ENCODE measurements at regions not wholly inside any gene's neighbourhood (a gene's known extent, or its start where the extent isn't known, plus 50 kb on each side); places are given as distances from the start of the nearest gene placed in this dataset.

DNA sequence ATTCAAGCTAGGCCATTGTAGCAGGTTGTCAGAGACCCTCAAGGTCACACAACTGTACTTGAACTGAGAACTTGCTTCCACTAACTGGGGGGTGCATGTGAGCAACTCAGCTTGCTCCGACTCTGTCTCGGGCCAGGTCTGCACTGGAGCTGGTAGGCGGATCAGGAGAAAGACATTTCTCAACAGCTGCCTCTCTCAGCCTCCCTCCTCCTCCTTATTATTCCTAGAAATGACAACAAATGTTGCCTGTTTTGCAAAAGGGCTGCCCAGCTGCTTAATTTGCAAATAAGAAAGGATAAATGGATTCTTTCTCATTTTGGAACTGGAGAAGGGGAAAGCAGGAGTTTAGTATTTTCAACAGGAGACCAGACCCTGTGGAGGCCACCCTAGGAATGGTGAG is 140.5 kb downstream of the RHOU start:
- no peak overlapping the region for H3K4me3 ChIP-seq (ENCODE audit: low read depth, poor library complexity, severe bottlenecking)
- intact Hi-C loops (cut with DNase I; ENCODE audit: low total_unique reads) = no loop called here
- WGBS, 2 donors = 72 to 87% methylated on average over 3 of the region's 3 CpGs
- TF ChIP-seq POLR2A (IDR thresholded peaks at IDR 0.05) = no peak
- TF ChIP-seq, protein P1, sequence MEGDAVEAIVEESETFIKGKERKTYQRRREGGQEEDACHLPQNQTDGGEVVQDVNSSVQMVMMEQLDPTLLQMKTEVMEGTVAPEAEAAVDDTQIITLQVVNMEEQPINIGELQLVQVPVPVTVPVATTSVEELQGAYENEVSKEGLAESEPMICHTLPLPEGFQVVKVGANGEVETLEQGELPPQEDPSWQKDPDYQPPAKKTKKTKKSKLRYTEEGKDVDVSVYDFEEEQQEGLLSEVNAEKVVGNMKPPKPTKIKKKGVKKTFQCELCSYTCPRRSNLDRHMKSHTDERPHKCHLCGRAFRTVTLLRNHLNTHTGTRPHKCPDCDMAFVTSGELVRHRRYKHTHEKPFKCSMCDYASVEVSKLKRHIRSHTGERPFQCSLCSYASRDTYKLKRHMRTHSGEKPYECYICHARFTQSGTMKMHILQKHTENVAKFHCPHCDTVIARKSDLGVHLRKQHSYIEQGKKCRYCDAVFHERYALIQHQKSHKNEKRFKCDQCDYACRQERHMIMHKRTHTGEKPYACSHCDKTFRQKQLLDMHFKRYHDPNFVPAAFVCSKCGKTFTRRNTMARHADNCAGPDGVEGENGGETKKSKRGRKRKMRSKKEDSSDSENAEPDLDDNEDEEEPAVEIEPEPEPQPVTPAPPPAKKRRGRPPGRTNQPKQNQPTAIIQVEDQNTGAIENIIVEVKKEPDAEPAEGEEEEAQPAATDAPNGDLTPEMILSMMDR (IDR thresholded peaks at IDR 0.05) = no peak
- peak in 1 of 2 donors; percentile 71 for DNase-seq (ENCODE audit: low spot score in 2 of 2)

DNA sequence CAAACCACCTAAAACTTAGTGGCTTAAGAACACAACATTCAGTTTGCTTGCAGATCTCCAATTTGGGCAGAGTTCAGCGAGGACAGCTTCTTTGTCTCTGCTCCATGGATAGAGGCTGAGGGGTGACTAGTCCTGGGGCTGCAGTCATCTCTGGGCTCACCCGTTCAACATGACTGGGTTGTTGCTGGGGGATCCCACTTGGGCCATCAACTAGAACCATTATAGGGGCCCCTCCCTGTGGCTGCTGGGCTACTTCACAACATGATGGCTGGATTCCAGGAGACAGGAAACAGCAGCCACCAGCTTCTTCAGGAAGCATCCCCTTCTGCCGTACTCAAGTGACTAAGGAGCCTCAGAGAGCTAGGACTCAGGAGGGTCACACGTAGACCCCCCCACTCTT is 140.9 kb downstream of the RHOU start:
- peak in 1 of 2 donors; percentile 74 for DNase-seq (ENCODE audit: low spot score in 2 of 2)
- no peak overlapping the region for H3K4me3 ChIP-seq (ENCODE audit: low read depth, poor library complexity, severe bottlenecking)
- intact Hi-C loops (cut with DNase I; ENCODE audit: low total_unique reads) = no loop called here
- TF ChIP-seq, protein P1 (IDR thresholded peaks at IDR 0.05) = no peak
- WGBS, 2 donors = 72 to 79% methylated on average over 4 of the region's 4 CpGs

DNA sequence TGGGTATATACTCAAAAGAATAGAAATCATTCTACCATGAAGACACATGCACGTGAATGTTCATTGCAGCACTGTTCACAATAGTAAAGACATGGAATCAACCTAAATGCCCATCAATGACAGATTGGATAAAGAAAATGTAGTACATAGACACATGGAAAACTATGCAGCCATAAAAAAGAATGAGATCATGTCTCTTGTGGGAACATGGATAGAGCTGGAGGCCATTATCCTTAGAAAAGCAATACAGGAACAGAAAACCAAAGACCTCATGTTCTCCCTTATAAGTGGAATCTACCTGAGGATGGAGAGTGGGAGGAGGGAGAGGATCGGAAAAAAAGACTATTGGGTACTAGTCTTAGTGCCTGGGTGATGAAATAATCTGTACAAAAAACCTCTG is 143.9 kb downstream of the RHOU start:
- intact Hi-C loops (cut with DNase I; ENCODE audit: low total_unique reads) = no loop called here
- DNase-seq (ENCODE audit: low spot score in 2 of 2) = no peak
- H3K4me3 ChIP-seq (ENCODE audit: low read depth, poor library complexity, severe bottlenecking) = no peak overlapping the region
- TF ChIP-seq, protein P1 (IDR thresholded peaks at IDR 0.05) = no peak
- TF ChIP-seq POLR2A (IDR thresholded peaks at IDR 0.05) = no peak
- 91 to 94% methylated on average over 2 of the region's 2 CpGs for WGBS, 2 donors

DNA sequence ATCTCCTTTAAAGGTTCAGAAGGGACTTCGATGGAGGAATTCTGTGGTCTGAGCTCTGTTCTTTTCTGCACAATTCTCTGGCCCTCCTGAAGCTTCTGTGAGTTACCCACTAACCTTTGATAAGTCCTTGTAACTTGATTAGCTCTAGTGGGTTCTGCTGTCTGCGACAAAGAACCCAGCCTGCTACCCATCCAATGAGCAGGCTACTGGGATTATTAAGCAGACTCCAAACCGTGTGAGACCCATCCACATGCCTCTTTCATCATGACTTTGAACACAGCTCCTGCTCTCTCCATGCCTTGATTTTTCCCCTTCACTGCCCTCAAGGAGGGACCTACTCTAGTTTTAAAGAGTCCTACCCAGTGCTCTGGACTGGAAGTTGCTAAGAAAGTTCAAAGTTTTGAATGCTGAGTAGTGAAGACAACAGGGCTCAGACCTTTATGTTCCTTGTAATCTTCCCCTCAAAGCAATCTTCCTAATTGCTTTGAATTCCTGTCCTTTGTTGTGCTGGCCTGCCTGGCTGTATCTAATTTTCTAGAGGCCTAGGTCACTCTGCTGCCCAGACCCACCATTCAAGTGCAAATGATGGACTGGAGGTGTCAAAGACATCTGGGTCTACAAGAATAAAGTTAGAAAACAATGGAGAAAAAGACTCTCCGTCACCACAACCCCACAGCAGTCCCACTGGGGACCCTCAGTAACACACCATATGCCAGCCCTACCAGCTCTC is 146.9 kb downstream of the RHOU start:
- intact Hi-C loops (cut with DNase I; ENCODE audit: low total_unique reads) = no loop called here
- TF ChIP-seq POLR2A (IDR thresholded peaks at IDR 0.05) = no peak
- TF ChIP-seq, protein P1 (IDR thresholded peaks at IDR 0.05) = no peak
- no peak overlapping the region for H3K4me3 ChIP-seq (ENCODE audit: low read depth, poor library complexity, severe bottlenecking)
- peak in 1 of 2 donors; percentile 29 for DNase-seq (ENCODE audit: low spot score in 2 of 2)
- WGBS, 2 donors = 84 to 86% methylated on average over 4 of the region's 4 CpGs

DNA sequence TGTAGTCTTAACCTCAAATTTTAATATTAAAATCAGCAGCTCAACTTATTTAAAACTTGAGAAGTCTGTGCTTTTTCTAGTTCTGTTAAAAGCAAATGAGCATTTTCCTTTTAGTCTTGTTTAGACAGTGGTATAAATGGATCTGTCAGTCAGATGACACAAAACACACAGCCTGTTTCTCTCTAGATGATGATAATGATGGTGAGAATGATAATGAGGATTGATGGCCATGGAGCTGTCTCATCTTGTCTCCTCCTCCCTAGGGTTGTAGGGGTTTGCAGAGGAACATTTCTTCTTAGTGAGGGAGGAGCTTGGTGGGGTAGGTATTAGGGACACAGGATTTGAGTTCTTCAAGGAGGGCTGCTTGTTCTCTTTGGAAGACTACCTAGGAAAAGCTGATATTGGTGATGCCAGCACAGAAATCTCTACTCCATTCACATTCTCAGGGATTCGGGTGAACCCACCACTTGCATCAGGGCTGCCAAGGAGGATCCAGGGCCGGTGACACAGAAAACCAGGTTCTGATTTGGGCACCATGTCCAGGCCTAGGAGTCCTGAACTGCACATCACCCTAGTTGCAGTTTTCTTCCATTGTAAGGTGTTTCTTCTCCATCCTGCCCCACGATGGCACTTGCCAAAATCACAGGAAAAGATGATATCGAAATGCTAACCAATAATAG is 147.6 kb downstream of the RHOU start:
- 90 to 95% methylated on average over 4 of the region's 4 CpGs for whole genome bisulfite sequencing, 2 donors
- TF ChIP-seq, protein P1 (IDR thresholded peaks at IDR 0.05) = no peak
- no peak for TF ChIP-seq POLR2A (IDR thresholded peaks at IDR 0.05)
- no peak overlapping the region for H3K4me3 ChIP-seq (ENCODE audit: low read depth, poor library complexity, severe bottlenecking)
- intact Hi-C loops (cut with DNase I; ENCODE audit: low total_unique reads) = no loop called here
- DNase-seq (ENCODE audit: low spot score in 2 of 2) = peak in 1 of 2 donors; percentile 53
